ENCODE measurements at regions not wholly inside any gene's neighbourhood (a gene's known extent, or its start where the extent isn't known, plus 50 kb on each side); places are given as distances from the start of the nearest gene placed in this dataset.

- Histone ChIP-seq H2AFZ (ENCODE audit: low read depth, low read length) (no peak overlapping the region), H3K4me3 (ENCODE audit: low read depth in 1 of 2, low read length in 2 of 2) (no peak overlapping the region), H3K9ac (ENCODE audit: low read depth, low read length) (no peak overlapping the region), H3K9me3 (ENCODE audit: insufficient read depth, low read length, severe bottlenecking) (no peaks in the 10 kb centered on the region), H4K20me1 (ENCODE audit: insufficient read depth, low read length) (no peaks in the 10 kb centered on the region), H3K27me3 (ENCODE audit: insufficient read depth, low read length, poor library complexity) (no peaks in the 10 kb centered on the region), H3K27ac (ENCODE audit: low read length) (no peak overlapping the region), H3K4me2 (ENCODE audit: insufficient read depth, low read length) (no peak overlapping the region), H3K36me3 (ENCODE audit: insufficient read depth, low read length) (no peaks in the 10 kb centered on the region), H3K4me1 (ENCODE audit: insufficient read depth, low read length) (peaks cover 9% of the 10 kb centered on the region; the same call in 1 of the 2 replicates), H3K79me2 (ENCODE audit: insufficient read depth, low read length) (no peaks in the 10 kb centered on the region)
- TF ChIP-seq CTCF (IDR thresholded peaks at IDR 0.05; ENCODE audit: borderline replicate concordance, extremely low read depth, low read length, poor library complexity, severe bottlenecking) (no peak), EZH2 (IDR thresholded peaks at IDR 0.05; ENCODE audit: borderline replicate concordance, low read depth, low read length, severe bottlenecking) (no peak)
- ATAC-seq (ENCODE audit: insufficient read depth, low read depth), result no peak
- no peak for DNase-seq
Measured at GRCh38 chr2:12321886-12322285, 394.9 kb upstream of the TRIB2 start.

GRCh38 chr2:12325806-12326205 lies 390.9 kb upstream of the TRIB2 start:
- Histone ChIP-seq H3K9ac (ENCODE audit: low read depth, low read length) (no peak overlapping the region), H2AFZ (ENCODE audit: low read depth, low read length) (no peak overlapping the region)

DNA sequence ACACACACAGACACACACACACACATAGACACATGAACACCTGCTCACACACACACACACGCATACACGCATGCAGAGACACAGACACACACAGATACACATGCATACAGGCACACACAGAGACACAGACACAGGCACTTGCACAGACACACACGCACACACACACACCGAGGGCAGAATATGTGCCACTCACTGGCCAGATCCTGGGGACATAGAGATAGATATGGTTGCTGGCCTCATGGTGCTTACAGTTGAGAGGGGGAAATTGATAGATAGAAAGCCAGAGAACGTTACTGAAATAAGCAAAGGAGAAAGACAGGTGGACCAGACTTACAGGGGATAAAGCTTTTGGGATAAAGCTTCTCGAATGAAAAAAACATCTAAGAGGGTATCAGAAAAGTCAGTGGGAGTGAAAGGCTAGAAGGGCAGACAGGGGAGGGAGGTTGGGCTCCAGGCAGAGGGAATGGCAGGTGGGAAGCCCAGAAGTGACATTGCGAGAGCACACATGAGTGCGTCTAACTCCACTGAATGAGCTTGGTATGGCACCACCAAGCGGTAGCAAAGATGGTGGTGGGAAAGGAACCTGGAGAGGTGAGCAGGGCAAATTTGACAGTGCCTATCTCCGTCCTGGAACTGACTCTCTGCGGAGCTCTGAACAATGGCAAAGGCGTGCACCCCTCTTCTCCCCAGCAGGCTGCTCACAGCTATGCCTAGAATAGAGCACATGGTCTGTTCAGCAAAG lies 390.1 kb upstream of the TRIB2 start:
- TF ChIP-seq CTCF (IDR thresholded peaks at IDR 0.05; ENCODE audit: borderline replicate concordance, extremely low read depth, low read length, poor library complexity, severe bottlenecking), result no peak
- TF ChIP-seq EZH2 (IDR thresholded peaks at IDR 0.05; ENCODE audit: borderline replicate concordance, low read depth, low read length, severe bottlenecking), result no peak
- Histone ChIP-seq H4K20me1 (ENCODE audit: insufficient read depth, low read length) (no peaks in the 10 kb centered on the region), H3K4me3 (ENCODE audit: low read depth in 1 of 2, low read length in 2 of 2) (no peak overlapping the region), H3K27me3 (ENCODE audit: insufficient read depth, low read length, poor library complexity) (no peaks in the 10 kb centered on the region), H3K27ac (ENCODE audit: low read length) (no peak overlapping the region), H3K79me2 (ENCODE audit: insufficient read depth, low read length) (no peaks in the 10 kb centered on the region), H2AFZ (ENCODE audit: low read depth, low read length) (no peak overlapping the region), H3K9me3 (ENCODE audit: insufficient read depth, low read length, severe bottlenecking) (no peaks in the 10 kb centered on the region), H3K9ac (ENCODE audit: low read depth, low read length) (no peak overlapping the region), H3K4me1 (ENCODE audit: insufficient read depth, low read length) (peaks cover 9% of the 10 kb centered on the region; the same call in 1 of the 2 replicates), H3K36me3 (ENCODE audit: insufficient read depth, low read length) (no peaks in the 10 kb centered on the region), H3K4me2 (ENCODE audit: insufficient read depth, low read length) (no peak overlapping the region)
- ATAC-seq (ENCODE audit: insufficient read depth, low read depth) (no peak), DNase-seq (no peak)

More at GRCh38 chr2:12325806-12326205, 390.9 kb upstream of the TRIB2 start:
- no peaks in the 10 kb centered on the region for H3K36me3 ChIP-seq (ENCODE audit: insufficient read depth, low read length)
- H3K4me1 ChIP-seq (ENCODE audit: insufficient read depth, low read length), result peaks cover 9% of the 10 kb centered on the region; the same call in 1 of the 2 replicates
- ATAC-seq (ENCODE audit: insufficient read depth, low read depth) (peak; percentile 98), DNase-seq (peak; percentile 84)
- H3K79me2 ChIP-seq (ENCODE audit: insufficient read depth, low read length), result no peaks in the 10 kb centered on the region
- no peak overlapping the region for H3K4me2 ChIP-seq (ENCODE audit: insufficient read depth, low read length)
- H4K20me1 ChIP-seq (ENCODE audit: insufficient read depth, low read length), result no peaks in the 10 kb centered on the region
- H3K27me3 ChIP-seq (ENCODE audit: insufficient read depth, low read length, poor library complexity), result no peaks in the 10 kb centered on the region
- TF ChIP-seq CTCF (IDR thresholded peaks at IDR 0.05; ENCODE audit: borderline replicate concordance, extremely low read depth, low read length, poor library complexity, severe bottlenecking), result no peak
- no peak for TF ChIP-seq EZH2 (IDR thresholded peaks at IDR 0.05; ENCODE audit: borderline replicate concordance, low read depth, low read length, severe bottlenecking)
- H3K9me3 ChIP-seq (ENCODE audit: insufficient read depth, low read length, severe bottlenecking), result no peaks in the 10 kb centered on the region
- no peak overlapping the region for H3K4me3 ChIP-seq (ENCODE audit: low read depth in 1 of 2, low read length in 2 of 2)
- peak overlapping the region; percentile 48 for H3K27ac ChIP-seq (ENCODE audit: low read length)
